ENCODE measurements at regions not wholly inside any gene's neighbourhood (a gene's known extent, or its start where the extent isn't known, plus 50 kb on each side); places are given as distances from the start of the nearest gene placed in this dataset.

DNA sequence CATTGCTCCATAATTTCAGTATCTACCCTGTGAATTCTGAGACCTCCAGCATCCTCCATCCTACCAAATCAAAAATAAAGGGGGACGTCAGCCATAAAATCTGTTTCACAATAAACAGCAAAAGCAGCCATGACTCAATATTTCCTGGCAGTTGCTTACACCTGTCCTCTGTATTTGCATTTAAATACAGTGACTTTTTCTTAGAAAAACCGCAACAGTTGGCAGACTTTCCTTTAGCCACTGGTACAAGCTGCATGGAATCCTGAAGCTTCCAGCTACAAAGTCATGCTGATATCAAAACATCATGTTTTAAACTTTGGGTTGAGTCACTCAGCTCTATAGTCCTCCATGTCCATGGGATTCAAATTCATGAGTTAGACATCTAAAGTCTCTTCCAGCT lies 278.0 kb upstream of the KAZN start:
- peak in 1 of 2 experiments; percentile 2 for DNase-seq

DNA sequence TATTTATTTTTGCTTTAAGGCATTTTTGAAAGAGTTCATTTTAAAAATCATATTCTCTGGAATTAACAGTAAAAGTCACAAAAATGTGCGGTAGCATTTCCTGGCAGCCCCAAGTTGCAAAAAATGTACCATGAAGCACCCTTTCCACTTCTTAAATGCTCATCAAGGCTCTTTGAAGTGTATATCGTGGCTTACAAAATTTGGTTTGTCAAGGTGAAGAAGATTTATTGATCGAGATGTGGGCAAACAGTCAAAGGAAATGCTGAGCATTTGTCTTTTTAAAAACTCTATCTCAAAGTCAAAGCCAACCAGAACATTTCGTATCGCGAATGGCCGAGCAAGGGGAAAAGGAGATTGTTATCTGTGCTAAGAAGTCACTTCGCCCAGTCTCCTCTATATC lies 277.5 kb upstream of the KAZN start:
- no peak for DNase-seq

DNA sequence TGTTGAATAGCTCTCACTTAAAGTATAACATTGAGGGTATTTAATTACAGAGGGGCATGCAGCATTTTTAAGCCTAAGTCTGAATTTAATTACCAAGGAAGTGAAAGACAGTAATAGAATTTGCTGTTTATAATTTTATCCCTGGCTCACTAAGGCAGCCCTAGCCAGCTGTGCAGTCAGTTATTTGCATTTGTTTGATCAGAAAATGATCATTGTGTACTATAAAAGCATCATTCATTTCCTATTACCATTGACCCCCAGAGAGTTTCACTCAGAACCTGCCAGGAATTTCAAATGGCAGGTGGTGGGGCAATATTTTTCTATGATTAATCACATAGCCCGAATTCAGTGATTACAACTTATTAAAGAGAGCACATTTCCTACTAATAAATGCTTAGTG lies 277.1 kb upstream of the KAZN start:
- peak in 1 of 2 experiments; percentile 24 for DNase-seq

DNA sequence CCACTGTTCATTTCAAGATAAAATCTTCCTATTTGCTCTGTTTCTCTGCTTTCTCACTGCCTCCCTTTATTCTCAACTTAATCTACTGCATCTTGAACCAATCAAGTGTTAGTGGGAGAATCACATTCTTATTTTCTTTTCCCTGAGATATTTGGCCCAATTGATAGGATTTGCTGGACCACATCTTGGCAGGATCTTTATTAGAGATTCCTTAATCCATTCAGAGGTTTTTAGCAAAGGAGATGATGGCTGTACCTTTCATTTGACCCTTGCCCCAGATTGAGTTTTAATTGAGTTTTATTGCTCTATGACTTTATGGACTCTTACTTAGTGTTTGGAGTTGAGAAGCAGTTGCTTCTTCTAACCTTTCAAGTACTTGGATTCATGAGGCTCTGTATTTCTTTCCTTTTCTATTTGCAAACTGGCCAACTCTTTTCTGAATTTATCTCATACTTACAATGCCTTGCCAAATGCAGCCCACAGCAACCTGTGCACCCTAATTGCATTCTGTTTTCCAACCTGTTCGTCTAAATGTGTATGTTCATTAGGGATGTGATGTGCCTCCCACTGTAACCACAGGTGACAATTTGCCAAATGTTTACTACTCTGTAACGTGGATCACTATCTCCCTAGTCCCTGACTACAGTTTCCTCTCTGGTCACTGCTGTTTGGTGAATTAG lies 274.8 kb upstream of the KAZN start:
- DNase-seq = no peak

DNA sequence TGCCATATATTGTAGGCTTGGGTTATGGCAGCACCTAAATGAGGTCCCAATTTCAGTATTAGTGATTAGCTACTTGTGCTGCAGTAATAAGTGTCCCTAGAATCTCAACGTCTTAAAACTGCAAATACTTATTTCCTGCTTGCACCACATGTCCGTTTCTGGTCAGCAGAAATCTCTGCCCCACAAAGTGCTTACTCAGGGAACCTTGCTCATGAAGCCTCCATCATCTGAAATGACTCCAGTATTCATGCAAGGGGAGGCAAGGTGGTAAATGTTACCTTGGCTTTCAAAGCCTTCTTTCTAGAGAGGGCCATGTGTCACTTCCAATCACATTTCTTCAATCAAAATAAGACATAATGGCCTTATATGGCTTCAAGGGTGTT lies 274.2 kb upstream of the KAZN start:
- DNase-seq = no peak

DNA sequence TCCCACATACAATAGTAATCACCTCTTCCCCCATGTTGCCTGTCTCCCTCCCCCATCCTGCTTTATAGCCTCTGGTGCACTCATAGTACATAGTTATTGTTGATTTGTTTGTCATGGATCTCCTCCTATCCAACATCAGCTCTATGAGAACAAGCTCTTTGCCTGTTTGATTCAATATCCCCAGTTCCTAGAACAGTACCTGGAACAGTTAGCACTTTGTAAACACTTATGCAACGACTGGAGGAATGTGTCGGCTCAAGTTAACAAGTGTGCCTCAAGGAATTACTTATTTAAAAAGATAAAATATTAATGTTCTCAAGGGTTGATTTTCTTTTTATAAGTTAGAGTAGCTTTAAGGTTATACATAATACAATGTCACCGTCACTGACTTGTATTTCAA lies 271.6 kb upstream of the KAZN start:
- no peak for DNase-seq

DNA sequence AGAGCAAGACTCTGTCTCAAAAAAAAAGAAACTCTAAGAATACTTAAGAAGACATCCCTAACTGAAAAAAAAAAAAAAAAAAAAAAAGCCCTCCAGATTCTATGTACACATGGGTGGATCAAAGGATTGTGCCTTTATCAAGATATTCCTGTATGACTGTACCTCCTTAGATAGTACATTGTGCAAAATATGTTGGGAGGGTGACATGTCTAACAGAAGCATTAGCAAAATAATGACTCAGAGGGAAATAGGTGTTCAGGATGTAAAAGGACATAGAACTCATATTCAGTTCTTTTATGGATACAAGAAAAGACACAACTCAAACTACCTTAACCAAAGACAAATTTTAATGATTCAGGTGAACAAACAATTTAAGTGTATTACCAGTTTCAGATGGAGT lies 269.8 kb upstream of the KAZN start:
- no peak for DNase-seq

DNA sequence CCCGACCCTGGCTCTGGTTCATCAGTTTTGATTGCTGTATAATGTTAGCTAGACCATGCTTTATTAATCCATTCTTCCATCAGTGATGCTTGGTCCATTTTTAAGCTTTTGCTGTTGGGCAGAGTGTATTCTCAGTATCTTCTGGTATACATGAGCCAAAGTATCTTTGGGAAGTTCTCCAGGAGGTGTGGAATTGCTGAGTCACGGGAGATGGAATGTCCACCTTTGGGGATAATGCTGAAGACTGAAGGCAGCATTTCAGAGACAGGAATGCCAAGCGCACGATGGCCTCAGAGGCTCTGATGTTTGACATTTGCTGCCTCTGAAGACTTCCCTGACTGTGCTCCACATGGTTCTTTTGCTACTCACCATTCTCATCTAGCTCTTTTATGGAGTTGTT lies 266.3 kb upstream of the KAZN start:
- DNase-seq = no peak

DNA sequence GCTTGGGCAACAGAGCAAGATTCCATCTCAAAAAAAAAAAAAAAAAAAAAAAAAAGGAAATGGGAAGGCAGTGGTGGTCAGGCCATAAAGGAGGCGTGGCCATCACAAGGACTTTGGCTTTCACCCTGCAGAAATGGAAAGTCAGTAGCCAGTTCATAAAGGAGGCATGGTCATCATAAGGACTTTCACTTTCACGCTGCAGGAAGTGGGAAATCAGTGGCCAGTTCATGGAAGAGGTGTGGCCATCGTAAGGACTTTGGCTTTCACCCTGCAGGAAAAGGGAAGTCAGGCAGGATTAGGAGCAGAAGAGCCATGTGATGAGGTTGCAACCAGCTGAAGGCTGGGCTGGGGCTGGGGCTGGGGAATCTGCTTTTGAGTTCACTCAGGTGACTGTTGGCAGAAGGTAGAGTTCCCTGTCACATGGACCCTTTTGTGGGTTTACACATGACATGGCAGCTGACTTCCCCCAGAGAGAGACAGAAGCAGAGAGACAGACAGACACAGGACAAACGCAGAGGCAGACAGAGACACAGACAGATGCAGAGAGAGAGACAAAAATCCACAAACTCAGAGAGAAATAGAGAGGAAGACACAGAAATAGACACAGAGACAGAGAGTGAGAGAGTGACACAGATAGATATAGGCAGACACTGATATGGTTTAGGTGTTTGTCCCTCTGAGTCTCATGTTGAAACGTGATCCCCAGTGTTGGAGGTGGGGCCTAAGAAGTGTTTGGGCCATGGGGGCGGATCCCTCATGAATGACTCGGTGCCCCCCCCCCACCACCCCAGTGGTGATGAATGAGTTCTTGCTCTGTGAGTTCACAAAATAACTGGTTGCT lies 263.9 kb upstream of the KAZN start:
- no peak for DNase-seq

DNA sequence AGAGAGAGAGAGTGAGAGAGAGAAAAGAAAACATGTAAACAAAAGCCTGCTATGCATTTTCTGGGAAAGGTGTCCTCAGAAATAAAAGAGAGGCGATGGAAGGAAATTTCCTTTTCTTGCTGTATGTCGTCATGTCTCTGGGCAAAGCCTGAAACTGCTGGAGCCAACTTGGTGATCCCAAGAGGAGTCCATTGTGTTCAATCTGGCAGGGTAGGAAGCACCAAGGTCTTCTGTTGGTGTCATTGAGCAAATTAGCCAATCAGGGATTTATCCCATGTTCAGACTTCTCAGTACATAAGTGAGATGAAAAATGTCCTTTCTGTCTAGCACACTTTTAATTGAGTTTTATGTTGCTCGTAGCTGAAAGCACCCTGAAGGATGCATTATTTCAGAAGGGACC lies 260.0 kb upstream of the KAZN start:
- no peak for DNase-seq

DNA sequence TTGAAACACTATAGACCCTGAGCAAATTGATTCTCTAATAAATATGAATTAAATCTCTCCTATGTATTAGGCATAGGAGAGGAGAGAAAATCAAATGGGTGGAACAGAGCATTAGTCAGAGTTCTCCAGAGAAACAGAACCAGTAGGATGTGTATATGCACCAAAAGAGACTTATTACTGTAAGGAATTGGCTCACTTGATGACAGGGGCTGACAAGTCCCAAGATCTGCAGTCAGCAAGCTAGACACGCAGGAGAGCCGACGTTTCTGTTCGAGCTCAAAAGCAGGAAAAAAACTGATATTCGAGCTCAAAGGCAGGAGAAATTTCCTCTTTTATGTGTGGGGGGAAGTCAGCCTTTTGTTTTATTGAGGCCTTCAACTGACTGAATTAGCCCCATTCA lies 259.2 kb upstream of the KAZN start:
- DNase-seq = no peak

DNA sequence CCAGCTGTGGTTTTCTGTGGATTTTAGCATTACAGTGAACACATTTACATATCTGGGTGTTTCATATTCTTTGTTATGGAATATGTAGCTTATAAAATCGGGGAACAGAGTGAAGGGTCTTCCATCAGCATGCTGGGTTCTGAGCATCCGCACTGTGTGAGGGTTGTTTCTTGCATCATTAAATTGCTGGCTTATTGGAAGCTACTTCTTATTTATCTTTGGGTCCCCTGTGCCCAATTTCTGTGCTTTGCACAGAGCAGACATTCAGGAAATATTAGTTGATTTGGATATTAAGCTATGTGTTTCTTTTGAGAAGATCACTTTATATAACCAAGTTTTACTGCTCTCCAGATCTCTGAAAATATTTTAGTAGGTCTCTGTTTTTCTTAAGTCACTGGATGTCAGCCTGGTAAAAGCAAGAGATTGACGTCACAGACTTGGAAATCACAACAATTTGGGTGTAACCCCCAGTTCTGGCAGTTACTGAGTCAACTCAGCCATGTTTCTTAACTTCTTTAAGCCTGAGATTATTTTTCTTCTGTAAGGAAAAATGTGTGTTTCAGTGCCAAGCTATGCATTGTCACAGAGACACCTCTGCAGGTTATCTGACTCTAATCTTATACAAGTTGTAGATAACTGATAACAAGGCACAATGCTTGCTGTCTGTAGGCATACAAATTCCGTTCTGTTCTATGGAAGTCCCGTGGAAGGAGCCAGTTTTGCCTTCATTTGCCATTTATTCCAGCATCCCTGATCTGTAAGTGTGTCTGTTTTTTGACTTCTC lies 258.3 kb upstream of the KAZN start:
- DNase-seq = no peak

DNA sequence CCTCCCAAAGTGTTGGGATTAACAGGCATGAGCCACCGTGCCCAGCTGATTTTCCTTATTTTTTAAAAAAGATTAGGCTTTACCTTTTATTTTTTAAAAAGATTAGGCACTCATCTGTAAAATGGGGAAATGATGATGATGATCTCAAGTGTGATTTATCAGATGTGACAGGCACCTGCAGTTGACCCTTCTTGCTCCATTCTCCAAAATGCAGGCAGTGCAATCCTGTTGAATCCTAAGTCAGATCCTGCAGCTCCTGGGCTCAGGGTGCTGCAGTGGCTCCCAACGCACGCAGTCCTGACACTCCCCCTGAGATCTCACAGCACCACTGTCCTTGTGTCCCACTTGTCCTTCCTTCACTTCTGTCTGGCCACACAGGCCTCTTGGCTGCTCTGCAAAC lies 257.3 kb upstream of the KAZN start:
- DNase-seq = no peak

DNA sequence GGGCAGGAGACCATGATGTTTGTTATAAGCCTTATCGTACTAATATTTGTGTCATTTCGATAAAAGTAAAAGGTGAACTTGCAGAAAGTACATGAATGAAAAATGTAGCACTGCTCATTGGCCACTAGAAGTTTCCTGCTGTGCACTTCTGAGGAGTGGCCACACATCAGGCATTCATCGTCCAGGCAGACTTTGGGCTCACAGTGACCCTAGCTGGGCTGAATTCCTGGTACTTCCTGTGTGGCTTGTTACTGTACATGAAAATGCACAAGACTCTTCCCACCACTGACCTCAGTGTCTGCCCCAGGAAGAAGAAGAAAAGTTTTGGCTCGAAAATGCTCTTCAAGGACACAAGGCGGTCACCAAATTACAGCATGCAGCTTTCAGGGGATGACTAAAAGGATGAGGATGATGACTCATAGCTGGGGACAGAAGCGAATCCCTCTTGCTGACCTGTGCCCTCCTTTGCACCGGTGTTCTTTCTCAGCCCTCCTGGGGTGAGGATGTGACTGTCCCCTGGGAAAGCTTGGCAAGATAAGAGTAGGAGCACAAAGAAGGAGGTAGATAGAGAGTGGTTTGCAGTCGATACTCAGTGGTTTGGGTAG lies 252.4 kb upstream of the KAZN start:
- DNase-seq = no peak

DNA sequence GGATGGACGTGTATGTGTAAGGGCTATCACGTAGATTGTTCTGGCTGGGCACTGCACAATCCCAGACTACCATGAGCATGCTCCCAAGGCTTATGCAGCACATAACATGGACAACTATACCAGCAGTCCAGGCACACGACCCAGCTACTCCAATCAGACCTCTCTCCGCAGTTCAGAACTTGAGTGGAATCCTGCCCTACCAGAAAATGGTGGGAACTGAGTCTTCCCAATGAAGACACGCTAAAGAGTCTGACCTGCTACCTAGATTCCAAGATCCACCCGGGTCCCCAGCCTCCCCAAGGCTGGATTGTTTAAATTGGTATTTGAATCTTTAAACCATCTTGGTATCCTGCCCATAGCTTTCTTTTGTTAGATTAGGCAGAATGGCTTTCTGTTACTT lies 251.3 kb upstream of the KAZN start:
- no peak for DNase-seq

DNA sequence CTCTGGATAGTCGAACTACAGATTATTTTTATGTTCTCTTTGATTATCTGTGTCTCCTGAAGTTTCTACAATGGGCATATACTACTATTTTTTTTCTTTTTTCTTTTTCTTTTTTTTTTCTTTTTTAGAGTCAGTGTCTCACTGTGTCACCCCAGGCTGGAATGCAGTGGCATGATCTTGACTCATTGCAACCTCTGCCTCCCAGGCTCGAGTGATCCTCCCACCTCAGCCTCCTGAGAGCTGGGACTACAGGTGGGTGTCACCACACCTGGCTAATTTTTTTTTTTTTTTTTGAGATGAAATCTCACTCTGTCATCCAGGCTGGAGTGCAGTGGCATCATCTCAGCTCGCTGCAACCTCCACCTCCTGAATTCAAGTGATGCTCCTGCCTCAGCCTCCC lies 250.7 kb upstream of the KAZN start:
- DNase-seq = no peak

DNA sequence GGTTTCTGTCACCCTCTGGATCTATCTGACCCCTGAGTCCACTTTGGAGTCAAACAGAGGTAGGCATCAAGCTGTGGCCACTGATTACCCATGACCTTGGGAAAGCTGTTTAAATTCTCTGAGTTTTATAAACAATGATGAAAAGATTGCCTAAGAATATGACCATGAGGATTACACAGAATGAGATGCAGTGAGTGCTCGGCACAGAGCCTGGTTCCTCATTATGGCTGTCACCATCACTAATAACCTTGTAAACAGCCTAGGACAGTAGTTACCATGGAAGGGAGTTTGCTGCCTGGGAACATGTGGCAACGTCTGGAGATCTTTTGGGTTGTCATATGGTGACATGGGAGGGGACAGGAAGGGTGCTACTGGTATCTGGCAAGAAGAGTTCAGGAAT lies 248.3 kb upstream of the KAZN start:
- no peak for DNase-seq

DNA sequence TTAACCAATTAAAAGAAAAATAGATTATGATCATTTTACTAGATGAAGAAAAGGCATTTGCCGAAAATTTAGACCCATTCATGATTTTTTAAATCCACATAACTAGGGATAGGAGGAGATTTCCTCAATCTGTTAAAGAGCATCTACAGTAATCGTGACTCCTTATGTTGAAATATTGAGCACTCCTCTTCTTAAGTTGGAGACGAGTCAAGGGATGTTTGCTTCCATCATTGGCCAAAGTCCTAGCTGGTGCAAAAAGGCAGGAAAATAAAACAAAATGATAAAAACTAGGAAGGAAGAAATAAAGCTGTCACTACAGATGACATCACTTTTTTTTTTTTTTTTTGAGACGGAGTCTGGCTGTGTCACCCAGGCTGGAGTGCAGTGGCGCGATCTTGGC lies 245.6 kb upstream of the KAZN start:
- DNase-seq = no peak

DNA sequence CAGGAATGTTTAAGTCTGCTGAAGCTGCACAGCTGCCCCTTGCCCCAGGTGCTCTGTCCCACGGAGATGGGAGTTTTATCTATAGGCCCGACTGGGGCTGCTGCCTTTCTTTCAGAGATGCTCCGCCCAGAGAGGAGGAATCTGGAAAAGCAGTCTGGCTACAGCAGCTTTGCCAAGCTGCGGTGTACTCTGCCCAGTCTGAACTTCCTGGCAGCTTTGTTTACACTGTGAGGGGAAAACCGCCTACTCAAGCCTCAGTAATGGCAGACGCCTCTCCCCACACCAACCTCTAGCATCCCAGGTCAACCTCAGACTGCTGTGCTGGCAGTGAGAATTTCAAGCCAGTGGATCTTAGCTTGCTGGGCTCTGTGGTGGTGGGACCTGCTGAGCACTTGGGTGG lies 237.5 kb upstream of the KAZN start:
- DNase-seq = peak; percentile 6 to 38

DNA sequence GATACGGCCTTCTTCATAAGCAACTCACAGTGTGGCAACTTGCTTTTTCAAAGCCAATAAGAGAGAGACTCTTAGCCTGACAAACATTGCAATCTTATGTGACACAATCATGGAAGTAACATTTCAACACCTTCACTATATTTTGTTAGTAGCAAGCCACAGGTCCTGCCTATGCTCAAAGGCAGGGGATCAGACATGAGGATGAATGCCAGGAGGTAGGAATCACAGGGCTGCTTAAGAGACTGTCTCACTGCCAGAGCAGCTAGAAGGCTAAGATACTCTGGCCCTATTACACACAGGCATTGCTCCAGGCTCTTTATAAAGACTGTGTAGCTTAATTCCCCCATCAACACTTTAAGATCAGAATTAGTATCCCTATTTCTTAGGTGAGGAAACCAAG lies 236.2 kb upstream of the KAZN start:
- no peak for DNase-seq

DNA sequence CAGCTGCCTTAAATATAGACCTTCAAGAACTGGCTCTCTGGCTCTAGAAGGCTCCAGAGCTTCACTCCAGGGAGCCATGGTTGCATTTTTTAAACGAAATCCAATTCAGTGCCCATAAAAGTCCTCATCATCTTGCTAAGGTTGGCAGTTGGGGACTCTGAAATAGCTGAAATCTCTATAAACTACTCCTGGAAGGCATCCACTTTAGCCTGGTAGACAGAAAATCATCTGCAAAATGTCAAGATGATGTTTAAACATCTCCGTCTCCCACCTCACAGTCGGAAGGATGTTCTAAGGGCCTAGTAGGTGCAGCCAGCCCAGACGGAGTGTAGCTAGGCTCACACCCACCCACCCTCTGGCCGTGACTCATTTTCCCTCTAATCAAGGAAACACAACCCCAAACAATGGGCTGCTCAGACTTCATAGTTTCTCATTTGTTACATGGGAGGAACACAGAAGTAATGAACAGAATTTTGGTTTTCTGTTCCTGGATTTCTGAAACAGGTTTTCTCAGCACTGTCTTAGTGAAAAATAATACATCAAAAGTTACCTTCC lies 235.4 kb upstream of the KAZN start:
- DNase-seq = no peak

DNA sequence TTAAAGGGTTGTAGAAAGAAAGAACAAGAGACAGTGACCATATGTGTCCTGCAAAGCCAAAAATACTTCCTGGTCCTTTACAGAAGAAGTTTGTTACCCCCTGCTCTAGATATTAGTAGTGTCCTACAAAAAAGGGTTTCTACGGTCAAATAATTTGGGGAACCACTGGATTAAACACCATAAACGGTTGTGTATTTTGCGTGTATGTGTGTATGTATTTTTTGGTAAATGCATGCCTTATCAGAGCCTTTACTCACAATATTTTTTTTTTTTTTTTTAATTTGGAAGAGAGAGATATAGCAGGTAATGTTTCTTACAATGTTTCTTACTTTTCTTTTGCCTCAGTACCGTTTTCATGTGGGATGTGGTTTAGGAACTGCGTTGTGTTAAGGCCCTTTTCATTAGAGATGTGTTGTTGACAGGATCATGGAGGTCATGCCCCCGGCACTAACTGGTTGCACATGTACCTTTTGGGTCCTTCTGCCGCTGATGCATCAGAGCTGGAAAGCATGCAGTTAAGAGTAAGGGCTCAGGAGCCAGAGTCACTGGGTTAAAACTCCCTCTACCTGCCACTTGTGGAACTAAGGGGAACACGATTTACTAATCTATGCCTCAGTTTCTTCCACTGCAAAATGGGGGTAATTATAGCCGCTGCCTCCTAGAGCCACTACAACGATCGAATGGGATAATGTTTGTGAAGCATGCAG lies 234.6 kb upstream of the KAZN start:
- no peak for DNase-seq
